T-helper 2 cell treated with Interferon-gamma antibody and Interleukin-4, amounts not matched to agents 5 μg/mL and 100 μg/mL, for 36 hours (primary cell): ENCODE measurements at regions not wholly inside any gene's neighbourhood (a gene's known extent, or its start where the extent isn't known, plus 50 kb on each side); places are given as distances from the start of the nearest gene placed in this dataset.

Experiments
- DNase-seq: peaks from one replicate; pipeline ENCODE4 v3.0.0; 2021; ENCODE audit warnings: low spot score
- H3K27ac Mint-ChIP-seq: one replicate; pipeline ENCODE4 v1.8.0; 2021; ENCODE audit warnings: mild to moderate bottlenecking, mixed read lengths
- H3K27me3 Mint-ChIP-seq: one replicate; pipeline ENCODE4 v1.8.0; 2021; ENCODE audit warnings: low read depth, mixed read lengths
- H3K36me3 Mint-ChIP-seq: one replicate; pipeline ENCODE4 v1.8.0; 2021; ENCODE audit warnings: low read depth, mixed read lengths
- H3K4me1 Mint-ChIP-seq: one replicate; pipeline ENCODE4 v1.8.0; 2021; ENCODE audit warnings: low read depth, mixed read lengths
- H3K4me3 Mint-ChIP-seq: one replicate; pipeline ENCODE4 v1.8.0; 2022; ENCODE audit warnings: mild to moderate bottlenecking, moderate library complexity, mixed read lengths
- H3K9me3 Mint-ChIP-seq: one replicate; pipeline ENCODE4 v1.8.0; 2021; ENCODE audit warnings: mixed read lengths

DNA sequence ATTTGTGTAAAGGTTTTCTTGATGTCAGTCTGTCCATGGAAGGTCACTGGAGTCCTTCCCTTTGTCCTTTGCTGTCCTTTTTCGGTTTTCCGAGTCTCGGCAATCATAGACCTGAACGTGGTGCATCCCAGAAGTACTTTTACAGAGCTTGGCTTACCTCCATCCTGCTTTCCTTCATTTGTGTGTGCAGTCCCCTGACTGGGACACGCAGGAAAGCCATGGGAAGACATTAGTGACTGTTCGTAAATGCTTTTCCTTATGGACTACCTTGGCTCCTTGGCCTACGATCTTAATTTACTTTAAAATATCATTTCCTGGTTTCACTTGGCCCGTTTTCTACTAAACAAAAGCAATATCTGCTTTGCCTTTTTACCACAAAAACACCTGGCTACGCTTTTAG is 328.4 kb upstream of the RARB start:
- Mint-ChIP-seq H3K4me3 (no peak overlapping the region), H3K4me1 (no peaks in the 10 kb centered on the region), H3K9me3 (no peaks in the 10 kb centered on the region), H3K27ac (no peak overlapping the region), H3K36me3 (no peaks in the 10 kb centered on the region), H3K27me3 (no peaks in the 10 kb centered on the region)
- DNase-seq, result no peak

DNA sequence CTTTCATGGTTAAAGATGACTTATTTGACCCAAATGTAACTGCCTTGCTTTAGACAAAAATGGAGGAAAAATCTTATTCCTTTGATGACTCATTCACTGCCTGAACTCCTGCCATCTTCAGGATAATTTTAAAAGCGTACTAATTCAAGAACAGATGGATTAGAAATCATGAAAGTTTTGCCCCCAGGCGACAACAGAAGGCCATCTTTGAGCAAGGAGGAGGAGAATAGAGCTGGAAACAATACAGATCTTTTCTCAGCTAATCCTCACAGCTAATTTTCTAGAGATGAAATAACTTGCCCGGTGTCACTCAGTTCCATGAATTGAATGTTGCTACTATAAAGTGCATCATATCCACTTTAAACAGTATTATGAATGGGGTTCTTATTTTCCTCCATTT is 324.7 kb upstream of the RARB start:
- no peaks in the 10 kb centered on the region for H3K9me3 Mint-ChIP-seq
- H3K36me3 Mint-ChIP-seq, result no peaks in the 10 kb centered on the region
- H3K4me1 Mint-ChIP-seq, result no peaks in the 10 kb centered on the region
- H3K27ac Mint-ChIP-seq, result no peak overlapping the region
- no peak for DNase-seq
- H3K27me3 Mint-ChIP-seq, result no peaks in the 10 kb centered on the region
- H3K4me3 Mint-ChIP-seq, result no peak overlapping the region

DNA sequence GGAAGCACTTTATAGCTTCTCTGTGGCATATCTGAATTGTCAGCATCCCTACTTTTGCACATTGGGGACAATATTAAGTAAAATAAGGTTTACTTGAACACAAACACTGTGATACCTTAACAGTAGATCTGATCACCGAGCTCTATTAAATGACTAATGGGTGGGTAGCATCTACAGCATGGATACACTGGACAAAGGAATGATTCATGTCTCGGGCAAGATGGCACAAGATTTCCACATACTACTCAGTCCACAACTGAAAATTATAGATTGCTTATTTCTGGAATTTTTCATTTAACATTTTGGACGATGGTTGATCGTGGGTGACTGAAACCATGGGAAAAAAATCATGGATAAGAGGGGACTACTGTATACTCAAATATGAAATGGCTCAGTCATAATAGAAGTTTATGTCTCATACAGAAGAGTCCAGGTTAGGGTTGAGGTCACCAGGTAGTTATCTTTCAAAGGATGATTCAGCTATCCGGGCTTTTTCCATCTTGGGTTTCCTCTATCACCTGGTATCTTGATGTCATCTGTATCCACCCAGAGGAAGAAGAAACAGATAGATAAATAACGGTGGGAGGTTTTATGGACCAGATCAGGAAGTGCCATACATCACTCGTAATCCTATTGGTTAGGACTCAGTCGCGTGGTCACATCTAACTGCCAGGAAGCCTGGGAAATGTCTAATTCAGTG is 320.0 kb upstream of the RARB start:
- Mint-ChIP-seq H3K27ac (no peak overlapping the region), H3K4me3 (no peak overlapping the region), H3K9me3 (no peaks in the 10 kb centered on the region), H3K4me1 (no peaks in the 10 kb centered on the region), H3K36me3 (no peaks in the 10 kb centered on the region), H3K27me3 (no peaks in the 10 kb centered on the region)
- DNase-seq, result no peak

DNA sequence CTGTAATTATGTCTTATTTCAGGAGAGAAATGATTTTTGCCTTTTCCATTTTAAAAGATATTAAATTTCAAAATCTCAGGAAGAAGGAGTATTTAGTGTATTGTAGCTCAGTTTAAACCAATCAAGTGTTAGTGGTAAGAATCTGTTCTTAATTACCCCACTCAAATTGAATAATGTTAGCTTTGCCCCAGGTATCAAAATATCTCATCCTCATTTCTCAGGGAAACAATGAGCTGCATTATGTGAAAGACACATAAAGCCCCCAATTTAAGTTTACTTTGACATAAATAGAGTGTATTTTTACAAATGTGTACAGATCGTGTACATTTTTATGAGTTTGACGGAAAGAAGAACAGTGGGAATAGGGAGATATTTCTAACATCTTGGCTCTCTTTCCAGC is 317.4 kb upstream of the RARB start:
- H3K4me1 Mint-ChIP-seq, result no peaks in the 10 kb centered on the region
- no peak for DNase-seq
- H3K36me3 Mint-ChIP-seq, result no peaks in the 10 kb centered on the region
- no peaks in the 10 kb centered on the region for H3K27me3 Mint-ChIP-seq
- H3K27ac Mint-ChIP-seq, result no peak overlapping the region
- H3K4me3 Mint-ChIP-seq, result no peak overlapping the region
- no peaks in the 10 kb centered on the region for H3K9me3 Mint-ChIP-seq

DNA sequence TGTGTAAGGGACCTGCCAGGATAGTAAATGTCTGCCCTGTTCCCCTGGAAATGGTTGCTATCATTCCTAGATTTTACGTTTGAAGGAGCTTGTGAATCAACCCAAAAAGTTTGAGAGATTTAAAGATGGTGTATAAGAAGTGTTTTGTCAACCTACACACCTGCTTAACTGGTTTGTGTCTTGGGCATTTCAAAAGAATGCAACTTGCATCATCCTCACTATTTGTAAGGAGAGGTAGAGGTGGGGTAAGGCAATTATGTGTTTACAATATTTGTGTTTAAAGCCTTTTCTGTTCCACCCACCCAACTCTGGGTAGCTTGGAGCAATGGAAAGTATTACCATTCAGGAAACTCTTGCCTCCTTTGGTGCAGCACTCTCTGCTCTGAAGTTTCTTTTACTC is 314.2 kb upstream of the RARB start:
- no peaks in the 10 kb centered on the region for H3K27me3 Mint-ChIP-seq
- H3K9me3 Mint-ChIP-seq, result no peaks in the 10 kb centered on the region
- DNase-seq, result no peak
- no peak overlapping the region for H3K27ac Mint-ChIP-seq
- no peaks in the 10 kb centered on the region for H3K4me1 Mint-ChIP-seq
- no peaks in the 10 kb centered on the region for H3K36me3 Mint-ChIP-seq
- H3K4me3 Mint-ChIP-seq, result no peak overlapping the region

DNA sequence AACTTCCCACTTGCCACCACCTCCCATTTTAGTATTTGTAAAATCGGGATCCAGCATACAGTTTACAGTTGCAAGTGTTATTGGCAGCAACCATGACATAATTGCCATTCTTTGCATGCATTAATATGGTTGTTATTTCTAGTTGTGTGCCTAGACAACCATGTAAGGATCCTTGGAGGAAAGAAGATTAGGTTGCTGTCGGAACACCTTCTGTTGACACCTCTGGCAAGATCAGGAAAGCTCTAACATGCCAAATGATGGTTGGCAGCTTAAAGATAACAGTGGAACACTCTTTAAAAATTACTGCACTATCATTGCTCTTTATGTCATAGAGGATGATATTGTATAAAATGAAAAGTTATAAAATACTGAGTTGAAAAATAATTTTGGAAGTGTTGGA is 313.5 kb upstream of the RARB start:
- Mint-ChIP-seq H3K36me3 (no peaks in the 10 kb centered on the region), H3K9me3 (no peaks in the 10 kb centered on the region), H3K4me3 (no peak overlapping the region), H3K4me1 (no peaks in the 10 kb centered on the region), H3K27me3 (no peaks in the 10 kb centered on the region), H3K27ac (no peak overlapping the region)
- no peak for DNase-seq

DNA sequence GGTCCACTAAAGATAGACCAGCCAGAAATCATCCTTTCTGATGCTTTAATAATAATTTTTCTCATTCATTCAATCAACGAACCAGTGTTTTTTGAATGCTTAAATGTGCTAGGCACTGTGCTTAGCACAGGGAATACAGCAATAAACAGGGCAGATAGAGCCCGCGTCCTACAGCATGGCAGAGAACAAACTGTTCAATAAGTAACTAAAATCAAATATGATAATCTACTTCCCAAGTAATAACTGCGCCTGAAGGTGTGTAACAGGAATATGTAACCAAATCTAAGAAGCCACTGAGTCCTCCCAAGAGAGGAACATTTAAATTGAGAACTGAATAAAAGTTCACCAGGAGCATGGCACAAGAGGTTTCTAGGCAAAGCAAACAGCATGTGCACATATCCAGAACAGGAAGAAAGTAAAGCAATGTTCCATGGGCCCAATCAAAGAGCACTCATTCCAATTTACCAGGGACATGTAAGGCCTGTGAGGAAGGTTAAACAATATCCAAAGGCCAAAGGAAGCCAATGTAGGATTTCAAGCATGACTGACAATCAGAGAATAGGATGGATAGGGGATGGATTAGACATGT is 311.0 kb upstream of the RARB start:
- Mint-ChIP-seq H3K27ac (no peak overlapping the region), H3K4me3 (no peak overlapping the region), H3K27me3 (no peaks in the 10 kb centered on the region)

DNA sequence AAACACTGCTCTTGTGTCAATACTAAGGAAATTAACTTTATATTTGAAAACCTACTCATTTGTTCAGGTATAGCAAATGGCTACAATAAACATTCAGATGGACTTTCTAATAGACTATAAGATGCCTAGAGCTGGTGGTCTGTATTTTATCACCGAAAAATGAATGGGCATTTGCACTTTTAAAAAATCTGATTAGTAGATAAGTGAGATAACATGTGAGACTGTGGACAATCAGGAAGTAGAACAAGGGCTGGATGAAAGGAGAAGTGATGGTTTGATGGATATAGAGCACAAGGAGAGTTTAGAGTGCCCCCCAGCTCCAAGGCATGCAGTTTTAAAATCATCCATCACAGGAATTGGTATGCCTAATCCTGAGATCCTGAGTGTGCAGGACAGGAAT is 308.4 kb upstream of the RARB start:
- Mint-ChIP-seq H3K27me3 (no peaks in the 10 kb centered on the region), H3K27ac (no peak overlapping the region), H3K9me3 (peaks cover 4% of the 10 kb centered on the region), H3K4me3 (no peak overlapping the region), H3K4me1 (no peaks in the 10 kb centered on the region), H3K36me3 (no peaks in the 10 kb centered on the region)
- no peak for DNase-seq

More for the DNA sequence above, 311.0 kb upstream of the RARB start:
- no peak for DNase-seq
- H3K4me1 Mint-ChIP-seq, result no peaks in the 10 kb centered on the region
- H3K9me3 Mint-ChIP-seq, result no peaks in the 10 kb centered on the region
- H3K36me3 Mint-ChIP-seq, result no peaks in the 10 kb centered on the region

DNA sequence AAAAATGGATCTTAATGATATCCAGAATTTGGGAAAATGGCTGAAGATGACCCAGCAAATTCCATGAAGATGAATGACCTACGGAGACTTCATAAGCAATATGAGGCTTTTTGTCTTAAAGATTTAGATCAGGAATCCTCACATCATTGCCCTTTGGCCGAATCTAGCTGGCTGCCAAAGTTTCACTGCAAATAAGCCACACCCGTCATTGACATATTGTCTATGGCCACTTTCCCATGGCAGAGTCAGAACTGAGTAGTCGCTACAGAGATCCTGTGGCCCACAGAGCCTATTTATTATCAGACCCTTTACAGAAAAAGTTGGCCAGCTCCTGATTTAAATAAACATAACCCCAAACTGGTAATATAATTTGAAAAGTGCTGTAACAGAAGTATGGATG is 307.4 kb upstream of the RARB start:
- Mint-ChIP-seq H3K4me3 (no peak overlapping the region), H3K27ac (no peak overlapping the region), H3K9me3 (peaks cover 12% of the 10 kb centered on the region), H3K4me1 (no peaks in the 10 kb centered on the region), H3K36me3 (no peaks in the 10 kb centered on the region), H3K27me3 (no peaks in the 10 kb centered on the region)
- no peak for DNase-seq

DNA sequence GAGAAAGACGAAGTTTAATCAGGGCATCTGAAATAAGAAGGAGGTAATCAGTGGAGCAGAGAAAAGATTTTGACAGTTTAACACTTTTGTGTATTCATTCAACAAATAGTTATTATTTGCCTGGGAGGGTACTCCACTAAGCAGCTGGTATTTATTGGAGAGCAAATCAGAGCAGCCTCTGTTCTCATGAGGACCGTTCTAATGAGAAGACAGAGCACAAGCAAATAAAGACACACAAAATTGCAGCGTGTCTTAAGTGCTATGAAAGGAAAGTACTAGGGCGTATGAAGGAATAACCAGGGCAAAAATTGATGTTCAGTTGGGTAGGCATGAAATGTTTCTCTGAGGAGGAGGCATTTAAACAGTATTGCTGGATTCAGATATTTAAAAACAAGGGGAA is 302.9 kb upstream of the RARB start:
- Mint-ChIP-seq H3K4me3 (no peak overlapping the region), H3K27ac (no peak overlapping the region), H3K4me1 (no peaks in the 10 kb centered on the region), H3K36me3 (no peaks in the 10 kb centered on the region), H3K27me3 (no peaks in the 10 kb centered on the region), H3K9me3 (peaks cover 25% of the 10 kb centered on the region)
- DNase-seq, result no peak

DNA sequence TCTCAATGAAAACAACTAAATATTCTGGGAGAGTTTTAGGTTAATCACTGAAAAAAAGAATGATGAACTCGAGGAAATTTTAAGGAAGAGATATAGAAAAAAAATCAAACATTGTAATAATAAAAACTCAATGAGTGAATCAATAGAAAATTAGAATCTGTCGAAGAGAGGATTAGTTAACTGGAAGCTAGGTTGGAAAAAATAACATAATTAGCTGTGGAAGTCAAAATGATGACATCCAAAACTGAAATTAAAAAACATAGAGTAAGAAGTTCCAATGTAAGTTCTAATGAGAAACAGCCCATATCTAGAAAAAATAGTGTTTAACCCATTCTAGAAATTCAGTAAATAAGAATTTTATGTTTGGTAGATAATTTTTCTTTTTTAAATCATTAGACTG is 299.3 kb upstream of the RARB start:
- H3K4me1 Mint-ChIP-seq, result no peaks in the 10 kb centered on the region
- DNase-seq, result no peak
- H3K27me3 Mint-ChIP-seq, result no peaks in the 10 kb centered on the region
- H3K4me3 Mint-ChIP-seq, result no peak overlapping the region
- H3K27ac Mint-ChIP-seq, result no peak overlapping the region
- no peaks in the 10 kb centered on the region for H3K36me3 Mint-ChIP-seq
- peaks cover 36% of the 10 kb centered on the region for H3K9me3 Mint-ChIP-seq

DNA sequence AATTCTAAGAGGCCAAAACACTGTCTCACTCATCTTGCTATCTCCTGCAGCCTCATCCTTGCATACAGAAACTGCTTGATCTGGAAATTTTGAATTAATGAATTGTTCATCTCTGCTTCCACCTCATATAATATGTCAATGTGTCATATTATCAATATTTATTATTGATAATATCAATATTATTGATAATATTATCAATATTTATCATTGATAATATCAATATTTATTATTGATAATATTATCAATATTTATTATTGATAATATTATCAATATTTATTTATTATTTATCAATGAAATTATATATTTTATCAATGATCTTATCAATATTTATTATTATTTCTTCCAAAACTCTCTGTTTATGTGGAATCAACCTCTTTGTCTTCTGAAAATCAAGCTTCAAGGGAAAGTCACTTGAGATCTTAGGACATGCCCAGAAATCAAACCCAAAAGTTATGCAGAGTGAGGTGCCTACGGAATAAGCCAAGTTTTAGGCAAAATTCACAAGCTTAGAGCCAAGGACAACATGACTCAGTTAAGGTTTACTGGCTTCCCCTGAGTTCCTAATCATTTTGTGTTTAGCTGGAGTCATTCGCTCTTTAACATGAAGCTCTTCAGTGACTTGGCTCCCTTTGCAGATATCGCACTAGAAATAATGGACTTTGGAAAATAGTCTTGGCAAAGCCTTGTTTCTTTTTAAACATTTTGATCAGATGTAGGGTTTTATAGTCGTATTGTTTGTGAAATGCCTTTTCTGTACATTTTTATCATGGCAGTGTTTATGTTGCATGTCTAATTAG is 297.1 kb upstream of the RARB start:
- Mint-ChIP-seq H3K36me3 (no peaks in the 10 kb centered on the region), H3K4me1 (no peaks in the 10 kb centered on the region)

DNA sequence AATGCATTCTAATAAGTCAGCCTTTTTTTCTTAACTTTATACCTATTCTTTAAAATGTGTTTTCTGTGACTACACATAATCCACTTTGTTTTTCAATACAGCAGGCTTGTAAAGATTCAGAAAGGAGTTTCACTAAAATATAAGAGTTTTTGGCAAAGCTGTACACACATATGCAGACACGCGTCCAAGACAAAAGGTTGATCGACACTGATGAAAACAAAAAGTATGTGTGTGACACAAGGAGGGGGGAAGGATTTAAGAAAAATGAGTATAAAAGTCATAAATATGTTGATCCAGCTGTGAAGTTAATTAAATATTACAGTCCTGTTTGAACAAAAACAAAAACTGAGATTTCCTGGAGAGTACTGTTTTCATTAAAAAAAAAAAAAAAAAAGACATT is 294.5 kb upstream of the RARB start:
- DNase-seq, result no peak
- H3K4me3 Mint-ChIP-seq, result no peak overlapping the region
- peaks cover 17% of the 10 kb centered on the region for H3K9me3 Mint-ChIP-seq
- no peak overlapping the region for H3K27ac Mint-ChIP-seq
- H3K4me1 Mint-ChIP-seq, result no peaks in the 10 kb centered on the region
- H3K27me3 Mint-ChIP-seq, result no peaks in the 10 kb centered on the region
- no peaks in the 10 kb centered on the region for H3K36me3 Mint-ChIP-seq

More for the DNA sequence above, 297.1 kb upstream of the RARB start:
- DNase-seq, result no peak
- Mint-ChIP-seq H3K27me3 (no peaks in the 10 kb centered on the region), H3K4me3 (no peak overlapping the region), H3K27ac (no peak overlapping the region), H3K9me3 (peaks cover 27% of the 10 kb centered on the region)

DNA sequence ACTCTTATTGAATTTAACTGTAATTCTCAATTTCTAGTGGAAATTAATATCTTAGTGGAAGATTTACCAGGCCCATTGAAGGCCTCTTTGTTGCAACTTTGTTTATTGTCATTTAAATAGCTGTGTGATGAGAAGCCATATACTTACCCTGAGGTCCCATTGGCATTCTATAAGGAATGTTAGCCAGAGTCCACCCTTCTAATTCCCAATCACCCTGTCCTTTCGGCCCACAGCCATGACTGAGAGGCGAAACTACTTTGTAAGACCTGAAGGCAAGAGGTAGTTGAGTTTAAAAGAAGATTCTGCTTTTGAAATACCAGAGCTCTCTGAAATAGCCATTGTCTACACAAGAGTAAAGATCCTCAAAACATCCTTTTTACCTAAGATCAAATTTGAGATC is 290.5 kb upstream of the RARB start:
- no peaks in the 10 kb centered on the region for H3K36me3 Mint-ChIP-seq
- DNase-seq, result no peak
- no peak overlapping the region for H3K4me3 Mint-ChIP-seq
- peaks cover 4% of the 10 kb centered on the region for H3K9me3 Mint-ChIP-seq
- H3K4me1 Mint-ChIP-seq, result no peaks in the 10 kb centered on the region
- H3K27me3 Mint-ChIP-seq, result no peaks in the 10 kb centered on the region
- no peak overlapping the region for H3K27ac Mint-ChIP-seq
